ENCODE measurements at regions not wholly inside any gene's neighbourhood (a gene's known extent, or its start where the extent isn't known, plus 50 kb on each side); places are given as distances from the start of the nearest gene placed in this dataset.

- TF ChIP-seq EZH2 (IDR thresholded peaks at IDR 0.05; ENCODE audit: insufficient read depth, poor library complexity, severe bottlenecking) (no peak), EZH2phosphoT487 (IDR thresholded peaks at IDR 0.05; ENCODE audit: insufficient read depth, low read depth) (no peak)
Measured at GRCh38 chr3:3927965-3928364, 128.7 kb downstream of the LRRN1 start.

Measured in GM23248 (cell line).